HEK293T (cell line): ENCODE measurements at regions not wholly inside any gene's neighbourhood (a gene's known extent, or its start where the extent isn't known, plus 50 kb on each side); places are given as distances from the start of the nearest gene placed in this dataset.

Experiments
- FOXA1 ChIP-seq: fragments of 450-650 bp; IDR thresholded peaks from 2 replicates; pipeline ENCODE4 v1.6.1; 2016; ENCODE audit warnings: mild to moderate bottlenecking
- TARDBP ChIP-seq: fragments of 450-650 bp; IDR thresholded peaks from 2 replicates; pipeline ENCODE4 v1.6.1; 2016

GRCh38 chr16:26827386-26827785, 239.3 kb upstream of the C16orf82 start:
- TF ChIP-seq FOXA1 = no peak
- TF ChIP-seq TARDBP = no peak
